PFSK-1 (cell line): ENCODE measurements at regions not wholly inside any gene's neighbourhood (a gene's known extent, or its start where the extent isn't known, plus 50 kb on each side); places are given as distances from the start of the nearest gene placed in this dataset.

ENCODE experiments used
- FOXP2 ChIP-seq: optimal IDR thresholded peaks from 2 replicates; pipeline ENCODE3; 2011; ENCODE audit warnings: borderline replicate concordance, control low read depth, inconsistent platforms; ENCODE audit not compliant: insufficient read depth; ENCODE audit errors: extremely low read length, extremely low read depth
- POLR2AphosphoS5 ChIP-seq: IDR thresholded peaks from 2 replicates; pipeline ENCODE4 v1.6.1; 2012; ENCODE audit warnings: low read depth, mild to moderate bottlenecking, control low read depth, low read length, moderate library complexity
- SIN3A ChIP-seq: IDR thresholded peaks from 2 replicates; pipeline ENCODE4 v1.6.1; 2012; ENCODE audit warnings: mild to moderate bottlenecking, low read length, moderate library complexity, borderline replicate concordance; ENCODE audit not compliant: insufficient read depth
- TAF1 ChIP-seq: IDR thresholded peaks from 2 replicates; pipeline ENCODE4 v1.6.1; 2012; ENCODE audit warnings: low read length, control low read depth, borderline replicate concordance; ENCODE audit not compliant: insufficient read depth
- TF ChIP-seq, protein P1 (sequence below), 2 experiments: IDR thresholded peaks; 2 replicates each; pipeline versions ENCODE4 v1.6.1 to v1.8.0; 2011 to 2012; ENCODE audit warnings: low read depth in 2 of 2, low read length in 2 of 2, control low read depth in 1 of 2, inconsistent platforms in 1 of 2, mild to moderate bottlenecking in 1 of 2, moderate library complexity in 1 of 2; ENCODE audit not compliant: insufficient read depth in 1 of 2

DNA sequence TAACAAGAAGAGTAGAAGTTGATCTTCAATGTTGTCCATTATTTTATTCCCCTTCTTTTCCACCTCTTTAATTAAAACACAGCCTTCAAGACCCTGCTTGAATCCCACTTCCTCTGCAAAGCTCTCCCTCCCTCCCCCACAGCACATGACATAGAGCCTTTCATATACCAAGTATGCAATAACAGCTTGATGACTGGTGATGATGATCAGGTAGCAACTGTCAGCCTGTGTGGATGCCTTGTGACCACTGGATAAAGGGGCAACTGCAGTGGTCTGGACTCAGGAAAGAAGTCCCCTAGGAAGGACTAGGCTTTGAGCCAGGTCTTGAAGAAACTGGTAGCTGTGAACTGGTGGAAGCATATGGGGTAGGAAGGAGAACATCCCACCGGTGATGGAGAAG lies 53.8 kb upstream of the PRDX6 start:
- TF ChIP-seq, protein P1, sequence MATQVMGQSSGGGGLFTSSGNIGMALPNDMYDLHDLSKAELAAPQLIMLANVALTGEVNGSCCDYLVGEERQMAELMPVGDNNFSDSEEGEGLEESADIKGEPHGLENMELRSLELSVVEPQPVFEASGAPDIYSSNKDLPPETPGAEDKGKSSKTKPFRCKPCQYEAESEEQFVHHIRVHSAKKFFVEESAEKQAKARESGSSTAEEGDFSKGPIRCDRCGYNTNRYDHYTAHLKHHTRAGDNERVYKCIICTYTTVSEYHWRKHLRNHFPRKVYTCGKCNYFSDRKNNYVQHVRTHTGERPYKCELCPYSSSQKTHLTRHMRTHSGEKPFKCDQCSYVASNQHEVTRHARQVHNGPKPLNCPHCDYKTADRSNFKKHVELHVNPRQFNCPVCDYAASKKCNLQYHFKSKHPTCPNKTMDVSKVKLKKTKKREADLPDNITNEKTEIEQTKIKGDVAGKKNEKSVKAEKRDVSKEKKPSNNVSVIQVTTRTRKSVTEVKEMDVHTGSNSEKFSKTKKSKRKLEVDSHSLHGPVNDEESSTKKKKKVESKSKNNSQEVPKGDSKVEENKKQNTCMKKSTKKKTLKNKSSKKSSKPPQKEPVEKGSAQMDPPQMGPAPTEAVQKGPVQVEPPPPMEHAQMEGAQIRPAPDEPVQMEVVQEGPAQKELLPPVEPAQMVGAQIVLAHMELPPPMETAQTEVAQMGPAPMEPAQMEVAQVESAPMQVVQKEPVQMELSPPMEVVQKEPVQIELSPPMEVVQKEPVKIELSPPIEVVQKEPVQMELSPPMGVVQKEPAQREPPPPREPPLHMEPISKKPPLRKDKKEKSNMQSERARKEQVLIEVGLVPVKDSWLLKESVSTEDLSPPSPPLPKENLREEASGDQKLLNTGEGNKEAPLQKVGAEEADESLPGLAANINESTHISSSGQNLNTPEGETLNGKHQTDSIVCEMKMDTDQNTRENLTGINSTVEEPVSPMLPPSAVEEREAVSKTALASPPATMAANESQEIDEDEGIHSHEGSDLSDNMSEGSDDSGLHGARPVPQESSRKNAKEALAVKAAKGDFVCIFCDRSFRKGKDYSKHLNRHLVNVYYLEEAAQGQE (IDR thresholded peaks at IDR 0.05; ENCODE audit: insufficient read depth in 1 of 2, low read depth in 2 of 2, low read length in 2 of 2) = no peak
- no peak for TF ChIP-seq FOXP2
- no peak for TF ChIP-seq TAF1
- no peak for TF ChIP-seq SIN3A
- no peak for TF ChIP-seq POLR2AphosphoS5

DNA sequence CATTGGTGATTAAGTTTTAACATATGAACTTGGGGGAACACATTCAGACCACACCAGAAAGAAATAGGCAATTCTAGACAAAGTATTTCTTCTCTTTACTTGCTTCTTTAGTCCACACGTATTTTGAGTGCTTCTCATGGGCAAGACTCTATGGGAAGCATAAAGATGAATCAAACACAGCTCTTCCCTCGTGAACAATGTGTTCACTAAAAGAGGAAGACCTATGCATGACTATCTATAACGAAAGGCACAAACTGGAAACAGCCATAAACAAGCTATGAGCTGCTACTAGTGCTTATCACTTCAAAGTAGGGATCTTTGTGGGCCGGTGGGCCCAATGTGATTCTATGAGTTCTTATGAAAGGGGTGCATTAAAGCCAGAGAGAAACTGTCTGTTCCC lies 53.0 kb upstream of the PRDX6 start:
- TF ChIP-seq TAF1 (no peak), SIN3A (no peak), FOXP2 (no peak), POLR2AphosphoS5 (no peak)
- TF ChIP-seq, protein P1 (IDR thresholded peaks at IDR 0.05; ENCODE audit: insufficient read depth in 1 of 2, low read depth in 2 of 2, low read length in 2 of 2) = no peak

DNA sequence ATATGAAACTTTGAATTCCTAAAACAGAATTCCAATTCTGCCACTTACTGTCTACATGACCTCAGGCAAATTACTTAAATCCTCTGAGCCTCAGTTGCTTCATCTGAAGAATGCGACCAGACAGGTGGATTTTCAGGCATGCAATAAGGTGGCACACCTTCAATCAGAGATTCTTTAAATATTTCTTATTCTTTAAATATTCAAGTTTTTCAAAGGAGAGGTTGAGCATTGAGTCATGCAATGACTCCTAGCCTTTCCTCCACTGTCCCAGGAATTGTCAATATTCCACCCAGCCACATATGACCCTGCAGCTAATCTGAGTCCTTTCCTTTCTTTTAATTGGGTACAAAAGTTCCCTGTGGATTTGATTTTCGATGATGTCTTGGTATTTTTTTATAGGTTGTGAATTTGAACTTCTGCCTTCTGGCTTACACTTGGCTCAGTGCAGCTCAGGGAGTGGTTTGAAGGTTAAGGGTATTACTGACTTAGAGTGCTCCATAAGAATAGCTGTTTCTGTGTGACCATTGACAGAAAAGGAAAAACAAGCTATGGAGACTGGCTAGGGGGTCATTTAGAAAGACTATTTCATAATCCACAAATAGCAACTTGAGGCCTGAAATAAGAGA lies 52.2 kb upstream of the PRDX6 start:
- TF ChIP-seq POLR2AphosphoS5 (no peak), TAF1 (no peak), FOXP2 (no peak), SIN3A (no peak)
- TF ChIP-seq, protein P1 (IDR thresholded peaks at IDR 0.05; ENCODE audit: insufficient read depth in 1 of 2, low read depth in 2 of 2, low read length in 2 of 2) = no peak

DNA sequence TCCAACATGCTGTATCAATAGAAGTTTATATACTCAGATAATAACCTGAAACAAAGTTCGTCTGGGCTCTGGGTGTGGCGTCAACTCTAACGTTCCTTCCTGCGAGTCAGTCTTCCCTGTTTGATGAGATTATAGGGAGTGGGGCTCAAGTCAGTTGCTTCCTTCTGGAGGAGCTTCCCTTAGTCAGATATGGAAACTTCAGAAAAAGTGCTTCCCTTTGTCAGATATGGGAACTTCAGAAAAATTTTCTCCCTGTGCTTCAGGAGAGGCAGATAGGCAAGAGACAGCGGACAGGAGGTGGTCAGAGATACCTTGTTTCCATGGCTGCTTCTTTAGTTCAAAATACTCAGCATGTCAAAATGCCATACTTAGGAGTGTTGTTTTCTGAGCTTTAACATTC lies 51.1 kb upstream of the PRDX6 start:
- TF ChIP-seq POLR2AphosphoS5 (no peak), TAF1 (no peak), SIN3A (no peak), FOXP2 (no peak)
- TF ChIP-seq, protein P1 (IDR thresholded peaks at IDR 0.05; ENCODE audit: insufficient read depth in 1 of 2, low read depth in 2 of 2, low read length in 2 of 2) = no peak
